Upper lobe of left lung (tissue), 4 donors: ENCODE measurements at regions not wholly inside any gene's neighbourhood (a gene's known extent, or its start where the extent isn't known, plus 50 kb on each side); places are given as distances from the start of the nearest gene placed in this dataset.

Source experiments
- POLR2A ChIP-seq, 4 donors: fragments of 450-650 bp; IDR thresholded peaks; one replicate each; pipeline ENCODE4 v1.5.1; 2016 to 2017; ENCODE audit warnings: antibody characterized with exemption in 4 of 4, mild to moderate bottlenecking in 2 of 4
- POLR2AphosphoS5 ChIP-seq, 2 donors: sonication (generic); formaldehyde crosslinking; IDR thresholded peaks; one replicate each; pipeline ENCODE4 v1.5.1; 2017; ENCODE audit warnings: antibody characterized with exemption in 2 of 2
- TF ChIP-seq, protein P1 (sequence below), 6 experiments: fragments of 450-650 bp in 4 of 6; fragments of 200-600 bp in 2 of 6; sonication (generic) in 2 of 6; IDR thresholded peaks; one replicate each; pipeline ENCODE4 v1.5.1; 2016 to 2019; ENCODE audit warnings: antibody characterized with exemption in 6 of 6

DNA sequence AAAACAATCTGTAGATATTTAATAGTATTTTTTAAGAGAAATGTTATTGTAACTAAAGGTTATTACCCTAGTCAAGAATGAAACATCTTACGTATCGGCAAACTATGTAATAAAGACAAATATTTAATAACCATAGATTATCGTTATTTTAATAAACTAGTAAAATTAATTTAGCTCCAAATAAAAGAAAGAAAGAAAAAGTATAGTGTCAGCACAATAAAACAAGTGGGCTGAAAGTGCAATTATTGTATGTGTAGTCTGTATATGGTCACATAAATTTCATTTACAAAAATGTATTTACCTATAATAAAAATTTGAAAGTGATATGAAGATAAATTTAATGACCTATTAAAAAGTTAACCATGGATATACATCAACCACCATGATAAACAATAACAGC, 1258.4 kb upstream of the MIR17HG start:
- TF ChIP-seq, protein P1, sequence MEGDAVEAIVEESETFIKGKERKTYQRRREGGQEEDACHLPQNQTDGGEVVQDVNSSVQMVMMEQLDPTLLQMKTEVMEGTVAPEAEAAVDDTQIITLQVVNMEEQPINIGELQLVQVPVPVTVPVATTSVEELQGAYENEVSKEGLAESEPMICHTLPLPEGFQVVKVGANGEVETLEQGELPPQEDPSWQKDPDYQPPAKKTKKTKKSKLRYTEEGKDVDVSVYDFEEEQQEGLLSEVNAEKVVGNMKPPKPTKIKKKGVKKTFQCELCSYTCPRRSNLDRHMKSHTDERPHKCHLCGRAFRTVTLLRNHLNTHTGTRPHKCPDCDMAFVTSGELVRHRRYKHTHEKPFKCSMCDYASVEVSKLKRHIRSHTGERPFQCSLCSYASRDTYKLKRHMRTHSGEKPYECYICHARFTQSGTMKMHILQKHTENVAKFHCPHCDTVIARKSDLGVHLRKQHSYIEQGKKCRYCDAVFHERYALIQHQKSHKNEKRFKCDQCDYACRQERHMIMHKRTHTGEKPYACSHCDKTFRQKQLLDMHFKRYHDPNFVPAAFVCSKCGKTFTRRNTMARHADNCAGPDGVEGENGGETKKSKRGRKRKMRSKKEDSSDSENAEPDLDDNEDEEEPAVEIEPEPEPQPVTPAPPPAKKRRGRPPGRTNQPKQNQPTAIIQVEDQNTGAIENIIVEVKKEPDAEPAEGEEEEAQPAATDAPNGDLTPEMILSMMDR (IDR thresholded peaks at IDR 0.05), result no peak
- TF ChIP-seq POLR2AphosphoS5 (IDR thresholded peaks at IDR 0.05), result no peak
- TF ChIP-seq POLR2A (IDR thresholded peaks at IDR 0.05), result no peak
